Ishikawa (cell line): ENCODE measurements at regions not wholly inside any gene's neighbourhood (a gene's known extent, or its start where the extent isn't known, plus 50 kb on each side); places are given as distances from the start of the nearest gene placed in this dataset.

Experiments used
- CEBPB ChIP-seq: IDR thresholded peaks from 2 replicates; pipeline ENCODE4 v1.6.1; 2012
- CREB1 ChIP-seq: IDR thresholded peaks from 2 replicates; pipeline ENCODE4 v1.6.1; 2012; ENCODE audit warnings: low read depth
- EGR1 ChIP-seq: IDR thresholded peaks from 2 replicates; pipeline ENCODE4 v1.6.1; 2012
- YY1 ChIP-seq: IDR thresholded peaks from 2 replicates; pipeline ENCODE4 v1.6.1; 2012; ENCODE audit warnings: low read depth

DNA sequence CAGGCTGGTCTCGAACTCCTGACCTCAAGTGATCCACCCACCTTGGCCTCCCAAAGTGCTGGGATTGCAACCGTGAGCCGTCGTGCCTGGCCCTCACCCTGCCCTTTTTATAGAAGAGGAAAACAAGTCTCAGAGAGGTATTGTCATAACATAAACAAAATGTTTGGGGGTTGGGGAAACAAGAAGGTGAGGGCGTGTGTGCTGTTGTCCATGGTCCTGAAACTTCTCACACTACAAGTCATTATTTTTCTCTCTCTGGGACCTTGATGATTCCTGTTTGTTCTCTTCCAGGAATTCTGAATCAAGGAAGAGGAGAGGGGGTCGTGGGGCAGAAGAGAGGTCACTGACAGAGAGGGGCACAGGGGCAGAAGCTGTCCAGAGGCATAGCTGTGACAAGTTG lies 160.2 kb upstream of the LHX1 start:
- TF ChIP-seq YY1, result no peak
- no peak for TF ChIP-seq EGR1
- TF ChIP-seq CREB1, result no peak
- no peak for TF ChIP-seq CEBPB
